Gastroesophageal sphincter (tissue), 3 donors: ENCODE measurements at regions not wholly inside any gene's neighbourhood (a gene's known extent, or its start where the extent isn't known, plus 50 kb on each side); places are given as distances from the start of the nearest gene placed in this dataset.

Experiments used
- EP300 ChIP-seq: sonication (generic); formaldehyde crosslinking; IDR thresholded peaks from one replicate; pipeline ENCODE4 v1.6.1; 2017; ENCODE audit warnings: antibody characterized with exemption, mild to moderate bottlenecking
- POLR2A ChIP-seq, 2 donors: fragments of 450-650 bp; IDR thresholded peaks; one replicate each; pipeline ENCODE4 v1.6.1; 2017; ENCODE audit warnings: antibody characterized with exemption in 2 of 2, mild to moderate bottlenecking in 2 of 2, moderate library complexity in 1 of 2
- TF ChIP-seq, protein P1 (sequence below), 4 experiments: fragments of 200-600 bp in 2 of 4; fragments of 450-650 bp in 2 of 4; sonication (generic) in 1 of 4; IDR thresholded peaks; one replicate each; pipeline ENCODE4 v1.5.1; 2017 to 2019; ENCODE audit warnings: antibody characterized with exemption in 4 of 4, mild to moderate bottlenecking in 2 of 4, moderate library complexity in 2 of 4

- TF ChIP-seq EP300: no peak
- TF ChIP-seq POLR2A (IDR thresholded peaks at IDR 0.05): no peak
- TF ChIP-seq, protein P1, sequence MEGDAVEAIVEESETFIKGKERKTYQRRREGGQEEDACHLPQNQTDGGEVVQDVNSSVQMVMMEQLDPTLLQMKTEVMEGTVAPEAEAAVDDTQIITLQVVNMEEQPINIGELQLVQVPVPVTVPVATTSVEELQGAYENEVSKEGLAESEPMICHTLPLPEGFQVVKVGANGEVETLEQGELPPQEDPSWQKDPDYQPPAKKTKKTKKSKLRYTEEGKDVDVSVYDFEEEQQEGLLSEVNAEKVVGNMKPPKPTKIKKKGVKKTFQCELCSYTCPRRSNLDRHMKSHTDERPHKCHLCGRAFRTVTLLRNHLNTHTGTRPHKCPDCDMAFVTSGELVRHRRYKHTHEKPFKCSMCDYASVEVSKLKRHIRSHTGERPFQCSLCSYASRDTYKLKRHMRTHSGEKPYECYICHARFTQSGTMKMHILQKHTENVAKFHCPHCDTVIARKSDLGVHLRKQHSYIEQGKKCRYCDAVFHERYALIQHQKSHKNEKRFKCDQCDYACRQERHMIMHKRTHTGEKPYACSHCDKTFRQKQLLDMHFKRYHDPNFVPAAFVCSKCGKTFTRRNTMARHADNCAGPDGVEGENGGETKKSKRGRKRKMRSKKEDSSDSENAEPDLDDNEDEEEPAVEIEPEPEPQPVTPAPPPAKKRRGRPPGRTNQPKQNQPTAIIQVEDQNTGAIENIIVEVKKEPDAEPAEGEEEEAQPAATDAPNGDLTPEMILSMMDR (IDR thresholded peaks at IDR 0.05): no peak
Measured at GRCh38 chr1:229973297-229973612, 93.8 kb upstream of the GALNT2 start.
